Endothelial cell of umbilical vein (primary cell): ENCODE measurements at regions not wholly inside any gene's neighbourhood (a gene's known extent, or its start where the extent isn't known, plus 50 kb on each side); places are given as distances from the start of the nearest gene placed in this dataset.

Experiments
- BruUV-seq: library from RNA; stranded (reverse); fragments of 400-500 nt; replicated peaks from 2 replicates; lab custom pipeline; 2021; lab: Mats Ljungman, UMichigan
- CTCF ChIA-PET: fragments of 300-600, 350-600 bp; sonication (Branson Sonifier 250); formaldehyde crosslinking; loops from one replicate; lab custom pipeline; 2021; ENCODE audit warnings: antibody characterized with exemption, inconsistent platforms; lab: Charles Lee
- POLR2A ChIA-PET: fragments of 300-600, 350-600 bp; sonication (Branson Sonifier 250); formaldehyde crosslinking; loops from one replicate; lab custom pipeline; 2021; ENCODE audit warnings: antibody characterized with exemption, inconsistent platforms; lab: Charles Lee
- DNase-seq: peaks from one replicate; pipeline ENCODE4 v3.0.0-alpha.2; 2011; ENCODE audit warnings: low read depth, low spot score
- FAIRE-seq: peaks from 2 replicates; lab custom pipeline; 2011; peaks lifted over from hg19 to GRCh38; lab: Jason Lieb, UNC
- H2AFZ ChIP-seq: 2 replicates; pipeline ENCODE4 v1.6.0; 2012; ENCODE audit warnings: low read depth, low read length, control low read depth, inconsistent platforms
- H3K27ac ChIP-seq: 2 replicates; pipeline ENCODE4 v1.5.1; 2011; ENCODE audit warnings: low read depth, mild to moderate bottlenecking, control low read depth, low read length, moderate library complexity; ENCODE audit not compliant: insufficient read depth
- H3K27me3 ChIP-seq, 2 experiments: 2 replicates each; pipeline versions ENCODE4 v1.6.0 to v1.6.1; 2011; ENCODE audit warnings: low read length in 2 of 2, mixed read lengths in 1 of 2; ENCODE audit not compliant: control insufficient read depth in 2 of 2, insufficient read depth in 2 of 2
- H3K36me3 ChIP-seq, 2 experiments: 2 replicates in 1 of 2; 3 replicates in 1 of 2; pipeline ENCODE4 v1.5.1; 2011; ENCODE audit warnings: low read length in 2 of 2, mild to moderate bottlenecking in 1 of 2, moderate library complexity in 1 of 2; ENCODE audit not compliant: control insufficient read depth in 2 of 2, insufficient read depth in 2 of 2; ENCODE audit errors: extremely low read depth in 1 of 2
- H3K4me1 ChIP-seq: 3 replicates; pipeline ENCODE4 v1.5.1; 2011; ENCODE audit warnings: mild to moderate bottlenecking, low read length; ENCODE audit not compliant: control insufficient read depth, insufficient read depth; ENCODE audit errors: extremely low read depth
- H3K4me2 ChIP-seq: 2 replicates; pipeline ENCODE4 v1.6.1; 2011; ENCODE audit warnings: low read length, control low read depth, mixed read lengths; ENCODE audit not compliant: insufficient read depth
- H3K4me3 ChIP-seq, 3 experiments: fragments of 200-600 bp in 1 of 3; sonication (generic), shearing (Covaris generic) in 1 of 3; replicated peaks in 1 of 3; 2 replicates each; pipeline ENCODE4 v1.5.1; 2011 to 2016; ENCODE audit warnings: control low read depth in 3 of 3, low read length in 3 of 3, mild to moderate bottlenecking in 2 of 3, inconsistent platforms in 1 of 3, low read depth in 1 of 3, moderate library complexity in 1 of 3; ENCODE audit not compliant: insufficient read depth in 1 of 3
- H3K79me2 ChIP-seq: 2 replicates; pipeline ENCODE4 v1.6.0; 2012; ENCODE audit warnings: low read length, inconsistent platforms; ENCODE audit not compliant: control insufficient read depth, insufficient read depth
- H3K9ac ChIP-seq: replicated peaks from 2 replicates; pipeline ENCODE3; 2011; ENCODE audit warnings: low read length, control low read depth; ENCODE audit not compliant: insufficient read depth; ENCODE audit errors: extremely low read depth
- H3K9me1 ChIP-seq: replicated peaks from 3 replicates; pipeline ENCODE4 v1.6.0; 2011; ENCODE audit warnings: mild to moderate bottlenecking, low read length; ENCODE audit not compliant: control insufficient read depth, insufficient read depth; ENCODE audit errors: extremely low read depth
- H3K9me3 ChIP-seq: replicated peaks from 2 replicates; pipeline ENCODE4 v1.5.1; 2012; ENCODE audit warnings: low read length, inconsistent platforms; ENCODE audit not compliant: control insufficient read depth, insufficient read depth
- H4K20me1 ChIP-seq: replicated peaks from 2 replicates; pipeline ENCODE3; 2011; ENCODE audit warnings: mild to moderate bottlenecking, low read length; ENCODE audit not compliant: control insufficient read depth, insufficient read depth; ENCODE audit errors: extremely low read depth
- CTCF ChIP-seq, 2 donors: IDR thresholded peaks; 1 replicate in 1 of 2; 2 replicates in 1 of 2; pipeline ENCODE4 v1.5.1; 2011; ENCODE audit warnings: low read length in 2 of 2, mild to moderate bottlenecking in 2 of 2, moderate library complexity in 2 of 2, control low read depth in 1 of 2, inconsistent platforms in 1 of 2, low read depth in 1 of 2; ENCODE audit not compliant: insufficient read depth in 1 of 2; ENCODE audit errors: extremely low read depth in 1 of 2
- EZH2 ChIP-seq: IDR thresholded peaks from 2 replicates; pipeline ENCODE4 v1.6.1; 2012; ENCODE audit warnings: borderline replicate concordance, low read depth, mild to moderate bottlenecking, moderate library complexity, low read length, inconsistent platforms; ENCODE audit not compliant: severe bottlenecking
- FOS ChIP-seq: IDR thresholded peaks from 2 replicates; pipeline ENCODE4 v1.6.1; 2011; ENCODE audit warnings: mild to moderate bottlenecking, low read length, moderate library complexity, borderline replicate concordance; ENCODE audit not compliant: insufficient read depth
- GATA2 ChIP-seq: IDR thresholded peaks from 2 replicates; pipeline ENCODE4 v1.7.0; 2011; ENCODE audit warnings: low read depth, mild to moderate bottlenecking, moderate library complexity, mixed read lengths, low read length; ENCODE audit not compliant: insufficient read length, insufficient read depth
- JUN ChIP-seq: IDR thresholded peaks from 2 replicates; pipeline ENCODE4 v1.6.1; 2011; ENCODE audit warnings: borderline replicate concordance, low read depth; ENCODE audit not compliant: insufficient read length, insufficient read depth
- MYC ChIP-seq: IDR thresholded peaks from one replicate; pipeline ENCODE4 v1.6.1; 2011; ENCODE audit warnings: mild to moderate bottlenecking, low read depth, low read length
- POLR2A ChIP-seq: IDR thresholded peaks from 2 replicates; pipeline ENCODE4 v1.6.1; 2012; ENCODE audit warnings: low read depth, mild to moderate bottlenecking, control low read depth, low read length
- POLR2AphosphoS5 ChIP-seq: IDR thresholded peaks from 2 replicates; pipeline ENCODE4 v1.6.1; 2012; ENCODE audit warnings: low read depth, mild to moderate bottlenecking, control low read depth, low read length, moderate library complexity; ENCODE audit not compliant: insufficient read depth
- dilution Hi-C: fragments of 300-500 bp; cut with MboI; formaldehyde crosslinking; loops from one replicate; pipeline ENCODE4 v1.15.0; 2019; ENCODE audit warnings: low sequenced_read_pairs; ENCODE audit not compliant: extremely low pct_ligation_motif_present
- intact Hi-C: fragments of 100-400 bp; cut with micrococcal nuclease; formaldehyde crosslinking; loops from one replicate; pipeline ENCODE4 v1.10.0; 2022
- TF ChIP-seq, protein P1 (sequence below): IDR thresholded peaks from 2 replicates; pipeline ENCODE4 v1.6.1; 2011; ENCODE audit not compliant: insufficient read depth, insufficient read length

DNA sequence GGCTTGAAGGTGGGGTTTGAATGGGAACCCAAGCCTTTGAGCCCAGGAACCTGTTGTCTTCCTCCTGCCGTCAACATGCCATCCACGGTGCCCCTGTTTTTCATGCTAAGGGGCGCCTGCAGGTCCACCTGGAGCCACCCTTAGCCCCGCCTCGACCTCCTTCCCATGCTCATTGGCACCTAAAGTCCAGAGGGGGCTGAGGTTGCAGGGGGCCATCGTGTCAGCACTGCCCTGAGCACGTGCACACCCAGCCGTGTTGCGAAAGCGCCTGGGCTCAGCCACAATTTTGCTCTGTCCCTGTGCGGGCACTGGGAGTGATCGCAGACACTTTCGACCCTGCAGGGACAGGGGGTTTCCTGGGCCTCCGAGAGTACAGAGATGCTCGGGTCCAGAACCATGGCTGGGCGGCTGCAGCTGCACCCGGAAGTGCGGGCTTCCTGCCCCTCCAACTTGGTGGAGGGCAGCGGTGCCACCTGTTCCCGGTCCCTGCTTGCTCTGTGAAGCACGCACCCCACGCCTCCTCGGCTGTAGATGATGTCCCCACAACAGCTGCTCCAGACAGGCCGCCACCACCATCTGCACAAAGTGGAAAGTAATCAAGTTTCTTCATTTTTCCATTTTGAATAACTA lies 454.7 kb downstream of the CDH8 start:
- BruUV-seq, result no TSS peak
- CTCF ChIA-PET, result no interaction called here
- DNase-seq (no peak), FAIRE-seq (no peak)
- Histone ChIP-seq H3K27me3 (no peaks in the 10 kb centered on the region), H3K9ac (no peak overlapping the region), H2AFZ (no peak overlapping the region), H3K79me2 (no peaks in the 10 kb centered on the region), H3K4me3 (no peak overlapping the region), H3K4me1 (no peaks in the 10 kb centered on the region), H3K9me1 (no peaks in the 10 kb centered on the region), H3K27ac (no peak overlapping the region), H4K20me1 (no peaks in the 10 kb centered on the region), H3K36me3 (no peaks in the 10 kb centered on the region), H3K9me3 (peaks cover 2% of the 10 kb centered on the region), H3K4me2 (no peak overlapping the region)
- intact Hi-C loops, result no loop called here
- TF ChIP-seq, protein P1, sequence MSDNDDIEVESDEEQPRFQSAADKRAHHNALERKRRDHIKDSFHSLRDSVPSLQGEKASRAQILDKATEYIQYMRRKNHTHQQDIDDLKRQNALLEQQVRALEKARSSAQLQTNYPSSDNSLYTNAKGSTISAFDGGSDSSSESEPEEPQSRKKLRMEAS, result no peak
- TF ChIP-seq POLR2A, result no peak
- TF ChIP-seq FOS, result no peak
- no peak for TF ChIP-seq CTCF (IDR thresholded peaks at IDR 0.05; ENCODE audit: extremely low read depth in 1 of 2, insufficient read depth in 1 of 2, low read depth in 1 of 2, low read length in 2 of 2)
- no peak for TF ChIP-seq POLR2AphosphoS5
- TF ChIP-seq GATA2, result no peak
- TF ChIP-seq MYC, result no peak
- TF ChIP-seq JUN, result no peak
- TF ChIP-seq EZH2, result no peak
- POLR2A ChIA-PET, result no interaction called here
- dilution Hi-C loops, result no loop called here
